ENCODE measurements at regions not wholly inside any gene's neighbourhood (a gene's known extent, or its start where the extent isn't known, plus 50 kb on each side); places are given as distances from the start of the nearest gene placed in this dataset.
A peak's percentile ranks its signal among the peaks of the same experiment; 100 is the strongest.
"Not testable (repeated sequence)": the region's sequence is repeated elsewhere in the genome, so short reads cannot be mapped to it uniquely, and the experiment has no call there.

DNA sequence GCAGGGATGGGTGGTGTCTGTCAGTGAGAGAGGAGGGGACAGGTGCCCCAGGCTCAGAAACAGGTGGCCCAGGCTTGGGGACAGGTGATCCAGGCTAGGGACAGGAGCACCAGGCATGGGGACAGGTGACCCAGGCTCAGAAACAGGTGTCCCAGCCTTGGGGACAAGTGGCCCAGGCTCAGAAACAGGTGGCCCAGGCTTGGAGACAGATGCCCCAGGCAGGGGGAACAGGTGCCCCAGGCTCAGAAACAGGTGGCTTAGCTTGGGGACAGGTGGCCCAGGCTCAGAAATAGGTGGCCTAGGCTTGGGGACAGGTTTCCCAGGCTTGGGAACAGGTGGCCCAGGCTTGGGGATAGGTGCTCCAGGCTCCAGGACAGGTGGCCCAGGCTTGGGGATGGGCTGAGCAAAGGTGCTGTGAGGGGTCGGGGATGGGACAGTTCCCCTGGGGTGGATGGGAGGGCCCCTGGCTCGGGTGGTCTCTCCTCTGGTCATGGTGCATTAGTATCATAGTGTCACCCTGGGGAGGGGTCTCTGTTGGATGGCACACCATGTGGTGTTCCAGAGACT is 87.7 kb upstream of the C1orf174 start:
- intact Hi-C loops (cut with DNase I) = no loop called here
- no peak for DNase-seq
- no peak for ATAC-seq (ENCODE audit: poor library complexity)

DNA sequence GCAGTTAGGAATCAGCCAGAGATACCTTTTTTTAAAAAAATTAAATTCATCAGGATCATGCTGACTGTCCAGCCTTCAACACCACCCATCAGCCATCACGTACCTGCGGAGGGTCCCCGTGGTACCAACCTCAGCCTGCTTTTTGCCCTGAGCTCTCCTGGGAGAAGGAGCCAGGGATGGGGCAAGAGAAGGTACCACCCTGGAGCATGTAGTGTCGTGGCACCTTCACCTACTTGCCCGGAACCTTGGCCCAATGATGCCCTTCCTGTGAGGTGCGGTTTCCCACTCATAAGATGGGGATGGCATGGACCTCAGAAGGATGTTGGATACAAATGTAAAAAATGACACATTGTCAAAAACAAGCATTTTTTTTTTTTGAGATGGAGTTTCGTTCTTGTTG is 88.4 kb upstream of the C1orf174 start:
- ATAC-seq (ENCODE audit: poor library complexity) (no peak), DNase-seq (no peak)
- intact Hi-C loops (cut with DNase I) = no loop called here

DNA sequence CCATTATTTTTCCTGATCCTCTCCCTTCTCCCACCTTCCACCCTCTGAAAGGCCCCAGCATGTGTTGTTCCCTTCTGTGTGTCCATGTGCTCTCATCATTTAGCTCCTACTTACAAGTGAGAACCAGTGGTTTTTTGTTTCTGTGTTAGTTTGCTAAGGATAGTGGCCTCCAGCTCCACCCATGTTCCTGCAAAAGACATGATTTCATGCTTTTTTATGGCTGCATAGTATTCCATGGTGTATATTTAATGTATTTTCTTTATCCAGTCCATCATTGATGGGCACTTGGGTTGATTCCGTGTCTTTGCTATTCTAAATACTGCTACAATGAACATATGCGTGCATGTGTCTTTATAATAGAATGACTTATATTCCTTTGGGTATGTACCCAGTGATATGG is 89.4 kb upstream of the C1orf174 start:
- no peak for ATAC-seq (ENCODE audit: poor library complexity)
- no peak for DNase-seq
- intact Hi-C loops (cut with DNase I) = no loop called here

DNA sequence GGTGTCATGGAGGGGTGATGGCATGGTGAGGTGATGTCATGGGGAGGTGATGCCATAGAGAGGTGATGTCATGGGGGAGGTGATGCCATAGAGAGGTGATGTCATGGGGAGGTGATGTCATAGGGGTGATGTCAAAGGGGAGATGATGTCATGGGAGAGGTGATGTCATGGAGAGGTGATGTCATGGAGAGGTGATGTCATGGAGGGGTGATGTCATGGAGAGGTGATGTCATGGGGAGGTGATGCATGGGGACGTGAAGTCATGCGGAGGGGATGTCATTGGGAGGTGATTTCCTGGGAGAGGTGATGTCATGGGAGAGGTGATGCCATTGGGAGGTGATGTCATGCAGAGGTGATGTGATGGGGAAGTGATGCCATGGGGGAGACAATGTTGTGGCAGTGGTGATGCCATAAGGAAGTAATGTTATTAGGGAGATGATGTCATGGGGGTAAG is 92.1 kb upstream of the C1orf174 start:
- ATAC-seq (ENCODE audit: poor library complexity) = no peak
- intact Hi-C loops (cut with DNase I) = no loop called here
- no peak for DNase-seq

DNA sequence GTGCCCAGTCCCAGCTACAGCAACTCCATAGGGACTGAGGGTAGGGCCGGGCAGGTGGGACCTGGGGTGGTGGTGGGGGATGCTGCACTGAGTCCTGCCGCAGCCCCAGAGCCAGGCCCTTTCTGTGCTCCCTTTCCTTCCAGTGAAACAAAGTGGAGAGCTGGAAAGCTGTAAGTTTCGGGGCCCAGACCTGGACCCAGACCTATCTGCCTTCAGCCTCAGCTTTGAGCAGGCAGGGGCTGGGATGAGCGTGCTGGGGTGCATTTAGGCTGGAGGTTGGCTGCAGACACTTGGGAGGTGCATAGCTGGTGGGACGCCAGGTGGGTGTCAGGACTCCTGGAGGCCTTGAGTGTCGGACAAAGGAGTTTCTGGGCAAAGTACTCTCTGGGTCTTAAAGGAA is 92.7 kb upstream of the C1orf174 start:
- intact Hi-C loops (cut with DNase I) = no loop called here
- no peak for ATAC-seq (ENCODE audit: poor library complexity)
- no peak for DNase-seq

DNA sequence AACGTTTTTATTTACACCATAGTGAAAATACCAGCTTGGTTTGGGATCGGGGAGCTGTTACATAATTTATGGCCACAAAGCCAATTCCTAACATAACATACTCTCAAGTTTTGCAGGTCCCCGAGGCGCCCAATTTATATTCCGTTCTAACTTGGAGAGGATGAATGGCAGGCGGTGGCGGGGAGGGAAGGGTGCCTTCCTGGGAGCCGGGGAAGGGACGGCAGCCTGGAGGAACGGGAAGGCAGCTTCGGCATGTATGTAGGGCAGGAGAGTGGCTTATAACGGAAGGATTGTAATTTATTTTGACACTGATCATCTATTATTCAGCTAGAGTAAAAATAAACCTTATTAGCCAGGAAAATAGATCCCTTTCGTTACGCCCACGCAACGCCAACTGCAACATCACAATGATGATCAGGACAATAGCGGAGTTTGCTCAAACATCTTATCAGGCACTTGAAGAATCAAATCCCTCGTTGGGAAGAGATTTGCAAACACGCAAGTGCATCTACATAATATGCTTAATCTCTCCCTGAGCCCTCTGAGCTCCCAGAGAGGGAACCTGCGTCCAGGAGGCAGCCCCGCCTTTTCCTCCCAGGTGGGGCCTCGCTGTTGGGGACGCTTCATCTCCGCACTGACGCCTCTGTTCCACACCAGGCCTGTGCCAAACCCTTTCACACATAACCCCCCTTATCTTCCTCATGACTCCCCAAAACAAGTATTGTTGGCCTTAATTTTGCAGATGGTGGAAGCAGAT is 93.7 kb upstream of the C1orf174 start:
- intact Hi-C loops (cut with DNase I) = no loop called here
- no peak for ATAC-seq (ENCODE audit: poor library complexity)
- no peak for DNase-seq

DNA sequence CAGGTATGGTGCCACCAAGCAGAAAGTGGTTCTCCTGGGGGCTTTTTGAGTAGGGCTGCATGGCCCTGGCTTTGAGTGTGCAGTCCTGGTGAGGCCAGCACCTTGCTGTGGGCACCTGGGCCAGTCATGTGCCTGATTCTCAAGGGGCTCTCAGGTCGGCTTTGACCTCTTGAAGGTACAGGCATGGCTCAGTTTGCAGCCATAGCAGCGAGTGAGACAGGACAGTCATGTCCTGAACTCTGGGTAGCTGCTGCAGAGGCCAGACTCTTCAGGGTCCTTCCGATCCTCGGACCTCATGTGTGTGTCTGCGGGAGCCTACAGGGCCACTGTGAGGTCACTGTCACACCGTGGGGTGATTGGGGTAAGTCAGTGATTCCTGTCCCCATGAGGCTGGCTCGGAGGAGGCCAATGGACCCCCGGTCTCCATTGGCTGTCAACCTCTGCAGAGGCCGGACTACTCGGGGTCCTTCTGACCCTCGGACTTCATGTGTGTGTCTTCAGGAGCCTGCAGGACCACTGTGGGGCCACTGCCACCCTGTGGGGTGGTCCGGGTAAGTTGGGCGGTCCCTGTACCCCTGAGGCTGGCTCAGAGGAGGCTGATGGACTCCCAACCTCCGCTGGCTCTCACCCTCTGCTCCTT is 95.2 kb upstream of the C1orf174 start:
- DNase-seq = peak; percentile 3
- intact Hi-C loops (cut with DNase I) = no loop called here
- no peak for ATAC-seq (ENCODE audit: poor library complexity)

DNA sequence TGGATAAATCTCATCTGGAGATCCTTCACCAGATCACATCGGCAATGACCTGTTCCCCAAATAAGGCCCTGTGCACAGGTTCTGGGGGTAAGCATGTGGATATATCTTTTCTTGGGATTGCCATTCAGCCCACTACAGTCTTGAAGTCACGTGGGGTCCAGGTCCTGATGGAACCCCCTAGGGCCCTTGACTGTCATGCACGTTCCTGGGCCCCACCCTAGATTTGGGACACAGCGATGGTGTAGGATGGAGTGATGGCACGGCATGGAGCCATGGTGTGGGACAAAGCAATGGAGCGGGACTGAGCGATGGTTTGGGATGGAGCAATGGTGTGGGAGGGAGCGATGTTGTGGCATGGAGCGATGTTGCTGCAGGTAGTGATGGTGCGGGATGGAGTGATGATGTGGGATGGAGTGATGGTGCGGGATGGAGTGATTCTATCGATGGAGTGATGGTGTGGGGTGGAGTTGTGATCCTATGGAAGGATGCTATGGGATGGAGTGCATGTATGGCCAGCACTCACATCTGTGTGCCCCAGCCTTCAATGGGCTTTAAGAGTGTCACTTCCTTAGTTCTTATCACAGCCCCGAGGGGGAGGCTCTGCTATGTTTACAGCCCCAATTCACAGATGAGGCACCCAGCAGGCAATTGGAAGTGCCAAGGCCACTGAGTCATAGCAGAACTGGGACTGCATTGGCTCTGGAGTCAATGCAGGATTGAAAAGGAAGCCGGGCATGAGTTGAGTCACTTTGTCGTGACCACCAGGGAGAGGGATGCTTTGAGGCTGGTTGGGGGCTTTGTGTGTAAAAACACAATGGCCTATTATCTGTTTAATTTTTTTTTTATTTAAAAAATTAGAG is 97.0 kb upstream of the C1orf174 start:
- DNase-seq = peak; percentile 10
- no peak for ATAC-seq (ENCODE audit: poor library complexity)
- intact Hi-C loops (cut with DNase I) = no loop called here

DNA sequence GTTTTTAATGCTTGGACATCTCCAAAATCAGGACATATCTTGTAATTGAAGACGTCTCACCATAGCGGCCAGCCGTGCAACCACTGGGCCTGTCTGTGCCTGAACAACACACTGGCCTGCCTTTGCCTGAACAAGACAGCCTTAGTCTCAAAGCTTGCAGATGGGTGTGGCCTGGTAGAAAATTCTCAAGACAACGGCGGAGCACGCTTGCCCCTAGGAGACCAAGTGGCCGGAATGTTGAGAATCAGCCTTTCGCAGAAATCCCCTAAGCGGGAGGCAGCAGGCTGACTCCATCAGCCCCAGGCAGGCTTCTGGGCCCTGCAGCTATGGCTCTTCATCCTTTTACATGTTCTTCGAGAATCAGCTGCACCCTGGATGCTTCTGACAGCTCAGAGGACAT is 98.0 kb upstream of the C1orf174 start:
- ATAC-seq (ENCODE audit: poor library complexity) = no peak
- intact Hi-C loops (cut with DNase I) = no loop called here

DNA sequence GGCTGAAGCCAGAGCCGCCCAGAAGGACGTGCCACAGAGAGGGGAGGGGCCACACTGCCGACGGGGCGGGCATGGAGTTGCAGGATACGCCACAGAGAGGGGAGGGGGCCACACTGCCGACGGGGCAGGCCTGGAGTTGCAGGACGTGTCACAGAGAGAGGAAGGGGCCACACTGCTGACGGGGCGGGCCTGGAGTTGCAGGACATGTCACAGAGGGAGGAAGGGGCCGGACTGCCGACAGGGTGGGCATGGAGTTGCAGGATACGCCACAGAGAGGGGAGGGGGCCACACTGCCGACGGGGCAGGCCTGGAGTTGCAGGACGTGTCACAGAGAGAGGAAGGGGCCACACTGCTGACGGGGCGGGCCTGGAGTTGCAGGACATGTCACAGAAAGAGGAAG is 99.4 kb upstream of the C1orf174 start:
- ATAC-seq (ENCODE audit: poor library complexity); intact Hi-C loops (cut with DNase I); DNase-seq: not testable (repeated sequence)

More for the DNA sequence above, 98.0 kb upstream of the C1orf174 start:
- DNase-seq = peak; percentile 25

DNA sequence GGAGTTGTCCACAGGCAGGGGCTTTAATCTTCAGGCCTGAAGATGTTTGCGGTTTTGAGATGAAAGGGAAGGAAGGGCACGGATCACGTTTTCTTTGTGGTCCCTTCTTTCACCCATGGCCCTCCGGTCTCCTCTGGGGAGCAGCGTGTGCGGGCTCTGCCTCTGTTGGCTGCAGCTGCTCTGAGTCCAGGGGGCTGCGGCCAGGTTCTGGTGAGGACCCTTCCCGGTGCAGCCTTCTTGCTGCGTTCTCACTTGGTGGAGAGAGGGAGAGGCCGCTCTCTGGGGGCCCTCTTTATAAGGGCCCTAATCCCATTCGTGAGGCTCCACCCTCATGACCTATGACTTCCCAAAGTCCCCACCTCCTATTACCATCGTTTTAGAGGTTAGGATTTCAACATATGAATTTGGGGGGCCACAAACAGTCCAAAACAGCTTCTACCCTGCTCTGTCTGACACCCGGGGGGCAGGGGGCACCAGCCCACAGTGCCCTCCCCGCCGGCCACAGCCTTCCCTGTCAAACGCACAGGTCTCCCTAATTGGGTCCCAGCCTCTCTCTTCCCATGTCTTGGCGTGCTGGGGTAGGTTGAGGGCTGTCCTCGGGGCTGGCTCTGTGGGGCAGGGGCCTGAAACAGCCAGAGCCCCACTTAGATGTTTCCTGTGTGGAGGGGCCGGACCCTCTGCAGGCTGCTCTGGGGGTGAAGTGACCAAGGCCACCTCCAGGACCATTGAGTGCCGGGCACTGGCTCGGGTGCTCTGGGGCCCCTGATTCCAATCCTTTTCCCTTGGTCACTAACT is 100.1 kb upstream of the C1orf174 start:
- intact Hi-C loops (cut with DNase I) = no loop called here
- DNase-seq (peak; percentile 15), ATAC-seq (ENCODE audit: poor library complexity) (no peak)

DNA sequence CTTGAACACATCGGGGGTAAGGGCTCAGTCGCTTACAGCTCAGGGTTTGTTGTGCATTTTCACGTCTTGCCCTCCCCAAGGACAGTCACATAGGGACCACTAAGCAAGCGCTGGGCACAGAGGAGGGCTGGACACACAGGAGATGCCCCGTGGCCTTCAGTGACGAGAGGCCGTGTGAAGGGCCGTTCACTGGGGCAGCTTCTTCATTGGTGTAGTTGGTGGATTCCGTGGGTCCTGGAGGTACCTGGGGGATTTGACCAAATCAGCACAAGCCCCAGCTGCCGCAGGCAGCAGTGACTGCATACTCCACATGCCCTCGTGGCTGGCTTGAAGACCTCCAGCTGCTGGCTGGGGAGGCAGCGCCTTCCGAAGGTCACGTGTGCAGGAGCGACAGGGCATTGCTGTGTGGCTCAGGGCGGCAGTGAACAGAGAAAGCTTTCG is 100.8 kb upstream of the C1orf174 start:
- ATAC-seq (ENCODE audit: poor library complexity) (no peak), DNase-seq (no peak)
- intact Hi-C loops (cut with DNase I) = no loop called here

DNA sequence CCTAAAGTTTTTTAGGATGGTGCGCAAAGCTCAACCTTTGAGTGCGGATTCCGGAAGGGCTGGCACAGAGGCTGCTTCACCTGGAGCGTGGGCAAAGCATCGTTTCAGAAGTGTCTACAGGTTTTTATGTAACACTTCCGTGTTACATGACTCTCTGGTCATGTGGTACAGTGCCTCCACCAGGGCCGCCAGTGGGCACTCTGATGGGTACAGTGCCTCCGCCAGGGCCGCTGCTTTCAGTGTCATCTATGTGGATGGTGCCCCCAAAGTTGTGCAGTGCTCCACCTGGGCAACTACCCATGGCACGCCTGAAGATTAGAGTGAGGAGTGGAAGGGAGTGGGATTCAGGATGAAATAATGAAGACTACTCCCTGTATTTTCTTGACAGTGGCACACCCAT is 101.4 kb upstream of the C1orf174 start:
- DNase-seq = no peak
- intact Hi-C loops (cut with DNase I) = no loop called here
- no peak for ATAC-seq (ENCODE audit: poor library complexity)

DNA sequence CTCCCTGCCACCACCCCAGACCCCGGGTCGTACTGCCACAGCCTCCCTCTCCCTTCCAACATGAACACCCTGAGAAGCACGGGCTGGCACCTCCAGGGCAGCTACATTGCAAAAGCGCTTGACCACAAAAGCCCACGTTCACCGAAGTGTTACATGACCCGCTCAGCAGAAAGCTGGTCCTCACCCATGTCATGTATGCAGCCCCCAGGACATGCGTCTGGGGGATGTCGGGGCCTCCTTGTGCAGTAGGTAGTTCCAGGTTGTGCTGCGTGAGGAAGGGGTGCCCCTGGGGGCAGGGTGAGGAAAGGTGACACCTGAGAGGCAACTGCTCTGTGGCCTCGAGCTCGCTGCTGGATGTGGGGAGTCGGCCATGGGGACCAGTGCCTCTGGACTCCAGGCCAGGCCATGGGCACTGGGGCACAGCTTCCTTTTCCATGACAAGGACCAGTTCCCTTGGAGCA is 102.0 kb upstream of the C1orf174 start:
- DNase-seq (no peak), ATAC-seq (ENCODE audit: poor library complexity) (no peak)
- intact Hi-C loops (cut with DNase I) = no loop called here

DNA sequence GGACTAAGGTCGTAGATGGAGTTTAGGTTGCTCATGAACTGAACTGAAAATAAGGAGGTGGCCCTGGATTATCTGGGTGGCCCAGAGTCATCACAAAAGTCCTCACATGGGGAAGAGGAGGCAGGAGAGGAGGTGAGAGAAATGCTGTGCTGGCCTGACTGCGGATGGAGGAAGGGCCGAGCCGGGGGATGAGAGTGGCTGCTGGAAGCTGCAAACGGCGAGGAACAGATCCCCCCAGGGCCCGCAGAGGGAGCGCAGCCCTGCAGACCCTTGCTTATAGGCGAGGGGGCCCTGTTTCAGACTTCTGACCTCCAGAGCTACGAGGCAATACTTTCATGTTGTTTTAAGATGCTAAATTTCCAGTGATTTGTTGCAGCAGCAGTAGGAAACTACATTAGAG is 102.7 kb upstream of the C1orf174 start:
- DNase-seq (no peak), ATAC-seq (ENCODE audit: poor library complexity) (no peak)
- intact Hi-C loops (cut with DNase I) = no loop called here

DNA sequence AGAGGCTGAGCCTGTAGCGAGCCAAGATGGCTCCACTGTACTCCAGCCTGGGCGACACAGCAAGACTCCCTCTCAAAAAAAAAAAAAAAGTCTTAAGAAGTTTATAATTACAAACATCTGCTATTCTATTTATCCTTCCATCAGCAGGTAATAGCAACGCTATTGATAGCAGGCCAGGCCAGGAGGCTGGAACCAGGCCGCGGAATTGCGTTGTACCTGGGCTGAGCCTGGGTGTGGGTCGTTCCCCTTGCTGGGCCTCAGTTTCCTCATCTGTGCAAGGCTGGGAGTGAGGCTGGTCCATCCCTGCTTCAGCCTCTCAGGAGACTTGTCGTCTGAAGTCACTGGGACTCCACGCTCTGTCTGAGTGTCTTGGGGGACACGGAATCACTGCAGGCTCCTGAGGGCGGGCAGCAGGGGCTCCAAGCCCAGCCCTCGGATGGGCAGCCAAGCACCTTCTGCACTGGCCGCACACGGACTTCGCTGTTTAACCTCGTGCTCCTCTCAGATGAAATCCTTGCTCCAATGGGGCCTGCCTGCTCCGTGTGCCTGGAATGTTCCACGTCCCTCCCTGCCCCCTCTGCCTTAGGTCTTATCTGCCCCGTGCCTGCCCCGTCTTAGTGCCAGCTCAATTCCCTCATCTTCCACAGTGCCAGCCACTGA is 103.9 kb upstream of the C1orf174 start:
- ATAC-seq (ENCODE audit: poor library complexity) (no peak), DNase-seq (no peak)
- intact Hi-C loops (cut with DNase I) = no loop called here

DNA sequence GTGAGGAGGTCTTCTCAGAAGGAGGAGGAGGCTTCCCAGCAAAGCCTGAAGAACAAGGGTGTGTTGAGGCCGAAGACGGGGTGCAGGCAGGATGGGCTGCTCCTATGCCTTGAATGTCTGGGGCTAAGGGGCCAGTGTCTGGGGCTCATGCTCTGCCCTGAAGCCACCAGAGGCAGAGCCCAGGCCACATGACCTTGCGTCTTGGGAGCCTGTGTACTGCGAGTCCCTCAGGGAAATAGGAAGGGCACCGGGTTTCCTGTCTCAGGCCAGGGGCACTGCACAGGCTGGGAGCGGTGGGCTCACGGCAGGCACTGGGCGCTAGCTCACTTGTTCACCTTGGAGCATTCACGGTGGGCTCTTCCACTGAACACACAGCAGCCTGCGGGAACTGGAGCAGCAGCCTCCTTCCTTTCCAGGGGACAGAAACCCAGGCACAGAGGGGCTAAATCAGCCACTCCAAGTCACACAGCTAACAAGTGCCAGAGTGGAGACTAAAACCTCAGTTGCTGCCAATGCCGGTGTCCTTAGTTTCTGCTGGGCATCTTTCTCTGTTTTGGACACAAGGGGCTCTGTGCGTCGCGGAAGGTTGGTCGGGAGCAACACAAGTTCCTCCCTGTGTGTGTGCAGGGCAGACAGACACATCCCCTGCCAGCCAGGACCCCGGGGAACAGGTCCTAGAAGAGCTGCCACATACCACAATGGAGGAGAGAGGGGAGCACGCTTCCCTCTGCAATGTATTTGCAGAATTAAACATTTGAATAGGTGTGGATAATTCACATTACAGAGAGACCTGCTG is 104.8 kb upstream of the C1orf174 start:
- ATAC-seq (ENCODE audit: poor library complexity) (no peak), DNase-seq (no peak)
- intact Hi-C loops (cut with DNase I) = no loop called here
